Bronchial epithelial cell (primary cell): ENCODE measurements at regions not wholly inside any gene's neighbourhood (a gene's known extent, or its start where the extent isn't known, plus 50 kb on each side); places are given as distances from the start of the nearest gene placed in this dataset.

Source experiments
- DNase-seq: peaks from one replicate; pipeline ENCODE4 v3.0.0-alpha.2; 2010; ENCODE audit warnings: low read depth
- FAIRE-seq: peaks from 2 replicates; lab custom pipeline; 2011; peaks lifted over from hg19 to GRCh38; lab: Jason Lieb, UNC
- H3K27me3 ChIP-seq: 2 replicates; pipeline ENCODE4 v1.5.1; 2011; ENCODE audit warnings: low read length; ENCODE audit not compliant: control insufficient read depth, insufficient read depth
- H3K36me3 ChIP-seq: 2 replicates; pipeline ENCODE4 v1.5.1; 2011; ENCODE audit warnings: low read length; ENCODE audit not compliant: control insufficient read depth, insufficient read depth
- H3K4me3 ChIP-seq: 2 replicates; pipeline ENCODE4 v1.5.1; 2011; ENCODE audit warnings: mild to moderate bottlenecking, low read depth, low read length, control low read depth
- TF ChIP-seq, protein P1 (sequence below): IDR thresholded peaks from 2 replicates; pipeline ENCODE4 v1.5.1; 2011; ENCODE audit warnings: mild to moderate bottlenecking, moderate library complexity, low read length, control low read depth, inconsistent platforms; ENCODE audit not compliant: insufficient read depth, severe bottlenecking

DNA sequence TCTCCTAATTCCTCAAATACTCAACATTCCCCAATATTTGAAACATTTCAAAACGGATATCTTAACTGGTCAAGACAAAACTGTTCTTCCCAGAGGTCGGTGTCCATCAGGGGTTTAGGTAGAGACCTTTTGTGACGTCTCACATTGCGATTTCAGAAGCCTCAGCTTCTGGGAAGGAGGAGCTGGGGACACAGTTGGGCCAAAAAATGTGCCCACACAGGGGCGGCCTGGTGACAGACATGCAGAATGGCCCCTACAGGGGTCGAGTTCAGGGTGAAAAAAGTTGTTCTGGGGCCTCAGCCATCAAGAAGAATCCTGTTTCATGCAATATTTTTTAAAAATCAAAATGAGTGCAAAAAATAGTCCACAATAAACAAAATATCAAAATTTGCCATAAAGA is 108.7 kb upstream of the PFKP start:
- FAIRE-seq, result no peak
- DNase-seq, result no peak
- no peak overlapping the region for H3K4me3 ChIP-seq
- TF ChIP-seq, protein P1, sequence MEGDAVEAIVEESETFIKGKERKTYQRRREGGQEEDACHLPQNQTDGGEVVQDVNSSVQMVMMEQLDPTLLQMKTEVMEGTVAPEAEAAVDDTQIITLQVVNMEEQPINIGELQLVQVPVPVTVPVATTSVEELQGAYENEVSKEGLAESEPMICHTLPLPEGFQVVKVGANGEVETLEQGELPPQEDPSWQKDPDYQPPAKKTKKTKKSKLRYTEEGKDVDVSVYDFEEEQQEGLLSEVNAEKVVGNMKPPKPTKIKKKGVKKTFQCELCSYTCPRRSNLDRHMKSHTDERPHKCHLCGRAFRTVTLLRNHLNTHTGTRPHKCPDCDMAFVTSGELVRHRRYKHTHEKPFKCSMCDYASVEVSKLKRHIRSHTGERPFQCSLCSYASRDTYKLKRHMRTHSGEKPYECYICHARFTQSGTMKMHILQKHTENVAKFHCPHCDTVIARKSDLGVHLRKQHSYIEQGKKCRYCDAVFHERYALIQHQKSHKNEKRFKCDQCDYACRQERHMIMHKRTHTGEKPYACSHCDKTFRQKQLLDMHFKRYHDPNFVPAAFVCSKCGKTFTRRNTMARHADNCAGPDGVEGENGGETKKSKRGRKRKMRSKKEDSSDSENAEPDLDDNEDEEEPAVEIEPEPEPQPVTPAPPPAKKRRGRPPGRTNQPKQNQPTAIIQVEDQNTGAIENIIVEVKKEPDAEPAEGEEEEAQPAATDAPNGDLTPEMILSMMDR, result no peak
- H3K36me3 ChIP-seq, result no peaks in the 10 kb centered on the region
- no peaks in the 10 kb centered on the region for H3K27me3 ChIP-seq

DNA sequence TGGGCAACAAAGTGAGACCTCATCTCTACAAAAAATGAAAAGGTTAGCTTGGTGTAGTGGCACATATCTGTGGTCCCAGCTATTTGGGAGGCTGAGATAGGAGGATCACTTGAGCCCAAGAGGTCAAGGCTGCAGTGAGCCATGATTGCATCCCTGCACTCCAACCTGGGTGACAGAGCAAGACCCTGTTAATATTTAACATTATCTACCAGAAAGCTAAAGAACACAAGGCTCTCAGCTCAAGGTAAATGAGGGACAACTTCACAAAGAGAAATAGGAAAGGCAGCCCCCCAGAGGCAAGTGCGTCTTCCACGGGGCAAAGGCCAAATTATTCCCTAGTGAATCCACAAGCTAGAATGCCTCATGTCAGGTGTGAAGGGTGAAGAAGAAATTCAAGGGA is 109.6 kb upstream of the PFKP start:
- FAIRE-seq, result no peak

DNA sequence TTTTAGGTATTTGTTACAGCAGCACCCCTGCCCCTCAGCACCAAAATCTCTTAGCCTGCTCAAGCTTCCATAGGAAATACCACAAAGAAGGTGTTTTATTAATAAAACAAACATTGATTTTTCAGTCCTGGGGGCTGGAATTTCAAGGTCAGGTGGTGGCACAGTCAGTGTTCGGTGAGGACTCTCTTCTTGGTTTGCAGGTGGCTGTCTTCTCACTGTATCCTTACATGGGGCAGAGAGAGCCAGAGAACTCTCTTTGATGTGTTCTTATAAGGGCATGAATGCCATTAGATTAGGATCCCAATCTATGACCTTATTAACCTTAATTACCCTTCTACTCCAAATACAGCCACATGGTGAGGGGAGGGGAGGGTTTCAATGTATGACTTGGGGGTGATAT is 112.3 kb upstream of the PFKP start:
- Histone ChIP-seq H3K4me3 (no peak overlapping the region), H3K27me3 (no peaks in the 10 kb centered on the region), H3K36me3 (no peaks in the 10 kb centered on the region)
- no peak for DNase-seq
- FAIRE-seq, result no peak
- TF ChIP-seq, protein P1, result no peak

More for the DNA sequence above, 109.6 kb upstream of the PFKP start:
- Histone ChIP-seq H3K27me3 (no peaks in the 10 kb centered on the region), H3K4me3 (no peak overlapping the region), H3K36me3 (no peaks in the 10 kb centered on the region)
- no peak for DNase-seq
- TF ChIP-seq, protein P1, result no peak

DNA sequence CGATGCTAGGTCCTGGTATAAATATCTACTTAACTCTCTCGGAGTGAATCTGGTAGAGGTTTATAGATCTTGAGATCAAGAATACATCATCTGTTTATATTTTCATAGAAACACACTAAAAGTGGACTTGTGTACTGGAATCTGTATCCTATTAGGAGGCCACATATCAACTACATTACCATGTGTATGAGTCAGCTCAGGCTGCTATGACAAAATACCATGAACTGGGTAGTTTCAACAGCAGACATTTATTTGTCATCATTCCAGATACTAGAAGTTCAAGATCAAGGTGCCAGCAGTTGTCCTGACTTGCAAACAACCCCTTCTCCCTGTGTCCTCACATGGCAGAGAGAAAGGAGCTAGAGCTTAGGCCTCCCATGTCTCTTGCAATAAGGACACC is 113.9 kb upstream of the PFKP start:
- no peak overlapping the region for H3K4me3 ChIP-seq
- H3K36me3 ChIP-seq, result no peaks in the 10 kb centered on the region
- FAIRE-seq, result no peak
- TF ChIP-seq, protein P1, result no peak
- H3K27me3 ChIP-seq, result no peaks in the 10 kb centered on the region
- peak; percentile 13 for DNase-seq

DNA sequence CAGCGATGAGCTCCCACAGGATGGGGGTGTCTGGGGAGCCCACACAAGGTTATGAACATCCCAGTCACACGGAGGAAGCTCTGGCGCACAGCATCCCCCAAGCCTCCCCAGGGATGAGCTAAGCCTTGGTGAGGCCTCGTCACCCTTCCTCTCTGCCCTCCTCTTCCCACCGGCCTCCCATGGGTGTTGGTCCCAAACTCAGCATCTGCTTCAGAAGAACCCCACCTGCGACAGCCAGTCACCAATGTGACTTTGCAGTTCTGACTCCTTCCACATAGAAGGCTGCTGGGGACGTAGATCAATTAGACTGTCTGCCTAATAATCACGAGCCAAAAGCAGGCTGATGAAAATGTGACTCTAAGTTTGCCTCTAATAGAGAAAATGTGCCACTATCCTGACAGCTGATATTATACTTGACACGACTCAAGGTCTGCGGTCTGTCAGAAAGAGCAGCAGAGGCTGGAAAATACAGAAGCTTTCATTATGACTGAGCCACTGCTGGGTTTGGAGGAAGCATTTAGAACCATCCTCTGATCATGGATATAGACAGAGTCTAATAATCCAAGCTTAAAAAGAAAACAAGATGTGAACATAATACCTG is 116.0 kb upstream of the PFKP start:
- DNase-seq (no peak), FAIRE-seq (no peak)
- Histone ChIP-seq H3K36me3 (no peaks in the 10 kb centered on the region), H3K27me3 (no peaks in the 10 kb centered on the region), H3K4me3 (no peak overlapping the region)
- TF ChIP-seq, protein P1, result no peak

DNA sequence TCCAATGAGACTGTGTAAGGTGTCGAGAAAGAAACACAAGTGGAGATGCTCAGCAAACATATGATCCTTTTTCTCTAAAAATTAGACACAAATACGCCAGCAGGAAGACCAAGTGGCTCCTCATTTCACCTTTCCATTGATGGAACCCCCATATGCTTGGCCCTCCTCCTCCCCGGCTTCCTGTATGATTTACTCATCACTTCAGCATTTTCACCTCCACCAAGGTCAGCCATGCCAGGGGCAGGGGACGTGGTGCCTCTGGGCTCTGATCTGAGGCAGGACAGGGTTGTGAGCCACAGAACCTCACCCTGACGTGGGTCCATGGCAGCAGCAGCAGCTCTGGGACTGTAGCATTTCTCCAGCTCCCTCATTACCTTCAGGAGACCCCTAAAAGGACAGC is 116.8 kb upstream of the PFKP start:
- DNase-seq (no peak), FAIRE-seq (no peak)
- Histone ChIP-seq H3K27me3 (no peaks in the 10 kb centered on the region), H3K36me3 (no peaks in the 10 kb centered on the region), H3K4me3 (no peak overlapping the region)
- TF ChIP-seq, protein P1, result no peak
